ENCODE measurements at regions not wholly inside any gene's neighbourhood (a gene's known extent, or its start where the extent isn't known, plus 50 kb on each side); places are given as distances from the start of the nearest gene placed in this dataset.

GRCh38 chr1:56321150-56321490 is 258.2 kb downstream of the PLPP3 start (continued):
- TF ChIP-seq ZNF425 (CRISPR knock-in tag; conservative IDR thresholded peaks at IDR 0.05) (no peak), ZNF121 (CRISPR knock-in tag; IDR thresholded peaks at IDR 0.05) (no peak), ZNF423 (CRISPR knock-in tag; IDR thresholded peaks at IDR 0.05) (no peak), SMAD3 (CRISPR knock-in tag; IDR thresholded peaks at IDR 0.05; ENCODE audit: borderline replicate concordance) (no peak), ZMAT4 (CRISPR knock-in tag; IDR thresholded peaks at IDR 0.05) (no peak), ZNF396 (CRISPR knock-in tag; IDR thresholded peaks at IDR 0.05; ENCODE audit: borderline replicate concordance) (no peak), TEAD1 (CRISPR knock-in tag; IDR thresholded peaks at IDR 0.05) (no peak)

- no peaks in the 10 kb centered on the region for H3K36me3 Mint-ChIP-seq
- no peaks in the 10 kb centered on the region for H3K27me3 Mint-ChIP-seq (ENCODE audit: low read depth)
- CTCF ChIA-PET: no interaction called here
- no peaks in the 10 kb centered on the region for H3K9me3 Mint-ChIP-seq
- H3K27ac Mint-ChIP-seq: no peak overlapping the region
- H3K4me3 Mint-ChIP-seq: no peak overlapping the region
- POLR2A ChIA-PET: interaction anchor here (0.5 kb wide), 1 partner anchor 1156 kb away, joined by 3 read pairs; no protein-coding TSS in a partner anchor
- DNase-seq (ENCODE audit: low spot score) (no peak), ATAC-seq (no peak)
- TF ChIP-seq TP53 (CRISPR knock-in tag; IDR thresholded peaks at IDR 0.05) (no peak), JAZF1 (CRISPR knock-in tag; IDR thresholded peaks at IDR 0.05) (no peak), MXD4 (CRISPR knock-in tag; IDR thresholded peaks at IDR 0.05; ENCODE audit: borderline replicate concordance) (no peak), ZSCAN18 (CRISPR knock-in tag; IDR thresholded peaks at IDR 0.05) (no peak), NR2C2 (CRISPR knock-in tag; IDR thresholded peaks at IDR 0.05) (no peak), PRDM15 (CRISPR knock-in tag; IDR thresholded peaks at IDR 0.05) (no peak), ATF3 (CRISPR knock-in tag; conservative IDR thresholded peaks at IDR 0.05) (no peak), ZNF232 (CRISPR knock-in tag; IDR thresholded peaks at IDR 0.05) (no peak), GABPB1 (CRISPR knock-in tag; IDR thresholded peaks at IDR 0.05) (no peak), ZNF532 (CRISPR knock-in tag; IDR thresholded peaks at IDR 0.05; ENCODE audit: borderline replicate concordance) (no peak), PREB (CRISPR knock-in tag; IDR thresholded peaks at IDR 0.05; ENCODE audit: borderline replicate concordance) (no peak), NR1H2 (CRISPR knock-in tag; IDR thresholded peaks at IDR 0.05) (no peak), ZNF121 (CRISPR knock-in tag; IDR thresholded peaks at IDR 0.05) (no peak)
- H3K4me1 Mint-ChIP-seq: peaks cover 12% of the 10 kb centered on the region
Measured at GRCh38 chr1:56320464-56321149, 258.8 kb downstream of the PLPP3 start.
